Prostate gland (tissue), 2 donors: ENCODE measurements at regions not wholly inside any gene's neighbourhood (a gene's known extent, or its start where the extent isn't known, plus 50 kb on each side); places are given as distances from the start of the nearest gene placed in this dataset.

Experiments used
- DNase-seq: peaks from one replicate; pipeline ENCODE4 v3.0.0-alpha.2; 2019; ENCODE audit warnings: low spot score
- H3K27ac ChIP-seq, 2 donors: fragments of 200-600 bp; sonication (generic); 2 replicates each; pipeline ENCODE4 v1.5.1; 2017 to 2019
- H3K27me3 ChIP-seq: fragments of 200-600 bp; sonication (generic); replicated peaks from 2 replicates; pipeline ENCODE4 v1.5.1; 2019; ENCODE audit not compliant: insufficient read depth
- H3K36me3 ChIP-seq, 2 donors: fragments of 200-600 bp; sonication (generic); 1 replicate in 1 of 2; 2 replicates in 1 of 2; pipeline versions ENCODE4 v1.5.1 to v1.8.1; 2017 to 2019
- H3K4me1 ChIP-seq: fragments of 200-600 bp; sonication (generic); replicated peaks from 2 replicates; pipeline ENCODE4 v1.5.1; 2019
- H3K4me3 ChIP-seq, 2 donors: fragments of 200-600 bp; sonication (generic); 2 replicates each; pipeline ENCODE4 v1.5.1; 2017 to 2019
- H3K9me3 ChIP-seq: fragments of 200-600 bp; sonication (generic); 2 replicates; pipeline ENCODE4 v1.5.1; 2017
- CTCF ChIP-seq, 4 experiments: fragments of 200-600 bp in 2 of 4; fragments of 450-650 bp in 2 of 4; sonication (generic) in 2 of 4; IDR thresholded peaks; 1 replicate in 3 of 4; 2 replicates in 1 of 4; pipeline ENCODE4 v1.5.1; 2016 to 2019; ENCODE audit warnings: antibody characterized with exemption in 4 of 4, mild to moderate bottlenecking in 2 of 4, moderate library complexity in 2 of 4
- POLR2A ChIP-seq: fragments of 450-650 bp; IDR thresholded peaks from one replicate; pipeline ENCODE4 v1.6.1; 2016; ENCODE audit warnings: antibody characterized with exemption, mild to moderate bottlenecking
- POLR2AphosphoS5 ChIP-seq: sonication (generic); formaldehyde crosslinking; IDR thresholded peaks from one replicate; pipeline ENCODE4 v1.6.1; 2017; ENCODE audit warnings: antibody characterized with exemption
- WGBS: methylation state at CpG from one replicate; pipeline ENCODE4 v1.1.5; 2018; 5-methylcytosine and 5-hydroxymethylcytosine counted together
- intact Hi-C: fragments of 100-400 bp; cut with DNase I; formaldehyde crosslinking; loops from one replicate; pipeline ENCODE4 v1.14.2; 2022

- H3K27ac ChIP-seq: no peak overlapping the region
Observed at GRCh38 chr14:49199159-49199558, 387.0 kb downstream of the RPS29 start.

GRCh38 chr14:49196327-49196726 is 389.9 kb downstream of the RPS29 start:
- Histone ChIP-seq H3K4me3 (no peak overlapping the region), H3K27me3 (no peaks in the 10 kb centered on the region), H3K27ac (no peak overlapping the region), H3K36me3 (no peaks in the 10 kb centered on the region), H3K4me1 (no peaks in the 10 kb centered on the region), H3K9me3 (no peaks in the 10 kb centered on the region)
- intact Hi-C loops: no loop called here
- DNase-seq: no peak
- TF ChIP-seq POLR2AphosphoS5 (no peak), CTCF (IDR thresholded peaks at IDR 0.05) (no peak), POLR2A (no peak)
- 47% methylated on average over 1 of the region's 1 CpG for WGBS

More at GRCh38 chr14:49199159-49199558, 387.0 kb downstream of the RPS29 start:
- no peak for DNase-seq
- TF ChIP-seq CTCF (IDR thresholded peaks at IDR 0.05) (no peak), POLR2AphosphoS5 (no peak), POLR2A (no peak)
- H3K27me3 ChIP-seq: no peaks in the 10 kb centered on the region
- no peaks in the 10 kb centered on the region for H3K4me1 ChIP-seq
- H3K4me3 ChIP-seq: no peak overlapping the region
- intact Hi-C loops: no loop called here
- H3K9me3 ChIP-seq: no peaks in the 10 kb centered on the region
- 46% methylated on average over 4 of the region's 4 CpGs for WGBS
- no peaks in the 10 kb centered on the region for H3K36me3 ChIP-seq

GRCh38 chr14:49194067-49194466 is 392.1 kb downstream of the RPS29 start:
- Histone ChIP-seq H3K36me3 (no peaks in the 10 kb centered on the region), H3K4me1 (no peaks in the 10 kb centered on the region), H3K9me3 (no peaks in the 10 kb centered on the region), H3K27ac (no peak overlapping the region), H3K27me3 (no peaks in the 10 kb centered on the region), H3K4me3 (no peak overlapping the region)
- 48% methylated on average over 2 of the region's 2 CpGs for WGBS
- TF ChIP-seq CTCF (IDR thresholded peaks at IDR 0.05) (no peak), POLR2AphosphoS5 (no peak), POLR2A (no peak)
- intact Hi-C loops: no loop called here
- no peak for DNase-seq

- Histone ChIP-seq H3K4me3 (no peak overlapping the region), H3K4me1 (no peaks in the 10 kb centered on the region), H3K36me3 (no peaks in the 10 kb centered on the region), H3K9me3 (no peaks in the 10 kb centered on the region), H3K27me3 (no peaks in the 10 kb centered on the region), H3K27ac (no peak overlapping the region)
- 45% methylated on average over 7 of the region's 7 CpGs for WGBS
- DNase-seq: no peak
- TF ChIP-seq POLR2A (no peak), POLR2AphosphoS5 (no peak)
- intact Hi-C loops: no loop called here
Observed at GRCh38 chr14:49193332-49194065, 392.7 kb downstream of the RPS29 start.

- Histone ChIP-seq H3K27ac (no peak overlapping the region), H3K4me3 (no peak overlapping the region), H3K9me3 (no peaks in the 10 kb centered on the region), H3K36me3 (no peaks in the 10 kb centered on the region), H3K4me1 (no peaks in the 10 kb centered on the region), H3K27me3 (no peaks in the 10 kb centered on the region)
- WGBS: 77% methylated on average over 5 of the region's 5 CpGs
- DNase-seq: no peak
- intact Hi-C loops: no loop called here
- no peak for TF ChIP-seq POLR2A
- no peak for TF ChIP-seq POLR2AphosphoS5
- TF ChIP-seq CTCF (IDR thresholded peaks at IDR 0.05): no peak
Observed at GRCh38 chr14:49191380-49191779, 394.8 kb downstream of the RPS29 start.
